ENCODE measurements at regions not wholly inside any gene's neighbourhood (a gene's known extent, or its start where the extent isn't known, plus 50 kb on each side); places are given as distances from the start of the nearest gene placed in this dataset.

- ATAC-seq (no peak), DNase-seq (ENCODE audit: low spot score) (no peak)
These were observed 104.5 kb downstream of the NGF start for GRCh38 chr1:115233598-115233997.

- ATAC-seq (no peak), DNase-seq (ENCODE audit: low spot score) (no peak)
These were observed 107.8 kb downstream of the NGF start for GRCh38 chr1:115230281-115230680.

GRCh38 chr1:115229016-115229415 is 109.0 kb downstream of the NGF start:
- DNase-seq (ENCODE audit: low spot score) (no peak), ATAC-seq (no peak)

- no peak for ATAC-seq
- DNase-seq (ENCODE audit: low spot score): no peak
These were observed 109.9 kb downstream of the NGF start for GRCh38 chr1:115228191-115228590.

GRCh38 chr1:115227346-115228082 is 110.5 kb downstream of the NGF start:
- DNase-seq (ENCODE audit: low spot score) (no peak), ATAC-seq (no peak)

GRCh38 chr1:115225993-115226685 is 111.9 kb downstream of the NGF start:
- ATAC-seq (no peak), DNase-seq (ENCODE audit: low spot score) (no peak)

- ATAC-seq (no peak), DNase-seq (ENCODE audit: low spot score) (no peak)
These were observed 113.4 kb downstream of the NGF start for GRCh38 chr1:115224636-115225035.

GRCh38 chr1:115222616-115223402 is 115.2 kb downstream of the NGF start:
- no peak for DNase-seq (ENCODE audit: low spot score)
- ATAC-seq: no peak

- ATAC-seq: no peak
These were observed 117.4 kb downstream of the NGF start for GRCh38 chr1:115220340-115221270.

GRCh38 chr1:115219927-115220326 is 118.1 kb downstream of the NGF start:
- ATAC-seq (no peak), DNase-seq (ENCODE audit: low spot score) (no peak)

More at GRCh38 chr1:115220340-115221270, 117.4 kb downstream of the NGF start:
- no peak for DNase-seq (ENCODE audit: low spot score)

- no peak for DNase-seq (ENCODE audit: low spot score)
- no peak for ATAC-seq
These were observed 119.3 kb downstream of the NGF start for GRCh38 chr1:115218699-115219098.

- ATAC-seq: no peak
These were observed 120.0 kb downstream of the NGF start for GRCh38 chr1:115218034-115218405.

GRCh38 chr1:115217150-115218033 is 120.7 kb downstream of the NGF start:
- DNase-seq (ENCODE audit: low spot score): no peak
- no peak for ATAC-seq

More at GRCh38 chr1:115218034-115218405, 120.0 kb downstream of the NGF start:
- DNase-seq (ENCODE audit: low spot score): no peak

GRCh38 chr1:115215703-115216521 is 122.1 kb downstream of the NGF start:
- ATAC-seq (no peak), DNase-seq (ENCODE audit: low spot score) (no peak)

- no peak for ATAC-seq
These were observed 122.9 kb downstream of the NGF start for GRCh38 chr1:115215110-115215509.

GRCh38 chr1:115214098-115214497 is 124.0 kb downstream of the NGF start:
- ATAC-seq: peak; percentile 36

More at GRCh38 chr1:115215110-115215509, 122.9 kb downstream of the NGF start:
- no peak for DNase-seq (ENCODE audit: low spot score)

GRCh38 chr1:115213130-115213529 is 123.8 kb upstream of the TSPAN2 start:
- no peak for ATAC-seq
- DNase-seq (ENCODE audit: low spot score): no peak

More at GRCh38 chr1:115214098-115214497, 124.0 kb downstream of the NGF start:
- DNase-seq (ENCODE audit: low spot score): no peak

GRCh38 chr1:115211071-115211745 is 121.9 kb upstream of the TSPAN2 start:
- ATAC-seq (no peak), DNase-seq (ENCODE audit: low spot score) (no peak)

Data from left lobe of liver (tissue), 2 donors.